ENCODE measurements at regions not wholly inside any gene's neighbourhood (a gene's known extent, or its start where the extent isn't known, plus 50 kb on each side); places are given as distances from the start of the nearest gene placed in this dataset.

- DNase-seq (ENCODE audit: low read depth) = no peak
These were observed 162.6 kb downstream of the RHOU start for GRCh38 chr1:228897901-228898300.

- no peak for DNase-seq (ENCODE audit: low read depth)
These were observed 163.3 kb downstream of the RHOU start for GRCh38 chr1:228898582-228898992.

- DNase-seq (ENCODE audit: low read depth) = no peak
These were observed 164.2 kb downstream of the RHOU start for GRCh38 chr1:228899421-228899956.

- no peak for DNase-seq (ENCODE audit: low read depth)
These were observed 165.0 kb downstream of the RHOU start for GRCh38 chr1:228900099-228900885.

GRCh38 chr1:228900886-228901392 is 165.7 kb downstream of the RHOU start:
- no peak for DNase-seq (ENCODE audit: low read depth)

- no peak for DNase-seq (ENCODE audit: low read depth)
These were observed 166.8 kb downstream of the RHOU start for GRCh38 chr1:228901936-228902681.

GRCh38 chr1:228902781-228903433 is 167.6 kb downstream of the RHOU start:
- peak; percentile 93 for DNase-seq (ENCODE audit: low read depth)

- DNase-seq (ENCODE audit: low read depth) = no peak
These were observed 168.3 kb downstream of the RHOU start for GRCh38 chr1:228903434-228904071.

GRCh38 chr1:228904222-228904621 is 168.9 kb downstream of the RHOU start:
- DNase-seq (ENCODE audit: low read depth) = no peak

GRCh38 chr1:228905701-228906101 is 170.4 kb downstream of the RHOU start:
- no peak for DNase-seq (ENCODE audit: low read depth)

GRCh38 chr1:228906223-228906860 is 171.1 kb downstream of the RHOU start:
- DNase-seq (ENCODE audit: low read depth) = no peak

GRCh38 chr1:228911225-228912210 is 176.2 kb downstream of the RHOU start:
- DNase-seq (ENCODE audit: low read depth) = no peak

- DNase-seq (ENCODE audit: low read depth) = no peak
These were observed 178.5 kb downstream of the RHOU start for GRCh38 chr1:228913626-228914414.

GRCh38 chr1:228914700-228915099 is 179.4 kb downstream of the RHOU start:
- no peak for DNase-seq (ENCODE audit: low read depth)

GRCh38 chr1:228917342-228917741 is 182.1 kb downstream of the RHOU start:
- no peak for DNase-seq (ENCODE audit: low read depth)

GRCh38 chr1:228917755-228918154 is 182.5 kb downstream of the RHOU start:
- no peak for DNase-seq (ENCODE audit: low read depth)

- no peak for DNase-seq (ENCODE audit: low read depth)
These were observed 183.1 kb downstream of the RHOU start for GRCh38 chr1:228918335-228918734.

- DNase-seq (ENCODE audit: low read depth) = no peak
These were observed 184.6 kb downstream of the RHOU start for GRCh38 chr1:228919914-228920313.

GRCh38 chr1:228920831-228921230 is 185.6 kb downstream of the RHOU start:
- DNase-seq (ENCODE audit: low read depth) = no peak
